GM19324 (cell line): ENCODE measurements at regions not wholly inside any gene's neighbourhood (a gene's known extent, or its start where the extent isn't known, plus 50 kb on each side); places are given as distances from the start of the nearest gene placed in this dataset.

Experiments used
- ATAC-seq: cut with Tn5 transposase; IDR thresholded peaks from one replicate; pipeline ENCODE4 v1.9.1; 2021; ENCODE audit warnings: mild to moderate bottlenecking, moderate library complexity; ENCODE audit not compliant: unreplicated experiment, low FRiP score

DNA sequence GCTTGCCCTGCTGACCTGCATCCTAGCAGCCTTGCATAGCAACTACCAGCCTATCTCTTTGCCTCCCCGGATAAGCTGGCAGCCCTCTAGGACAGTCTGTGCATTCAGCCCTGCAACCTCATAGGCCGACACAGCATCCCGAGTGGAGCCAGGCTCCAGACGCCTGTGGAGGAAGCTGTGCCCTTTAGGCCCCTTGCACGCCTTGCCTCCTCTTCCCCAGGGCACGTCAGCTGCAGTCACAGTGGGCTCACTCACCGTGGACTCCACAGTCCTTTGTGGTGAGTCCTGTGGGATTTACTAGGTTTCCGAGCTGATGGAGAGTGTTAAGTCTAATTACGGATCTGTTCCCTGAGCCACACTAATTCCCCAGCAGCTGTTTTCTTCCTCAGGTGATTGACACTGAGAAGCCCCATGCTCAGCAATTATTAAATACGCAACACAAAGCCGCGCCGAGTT lies 540.0 kb downstream of the TCERG1L start:
- ATAC-seq: no peak

DNA sequence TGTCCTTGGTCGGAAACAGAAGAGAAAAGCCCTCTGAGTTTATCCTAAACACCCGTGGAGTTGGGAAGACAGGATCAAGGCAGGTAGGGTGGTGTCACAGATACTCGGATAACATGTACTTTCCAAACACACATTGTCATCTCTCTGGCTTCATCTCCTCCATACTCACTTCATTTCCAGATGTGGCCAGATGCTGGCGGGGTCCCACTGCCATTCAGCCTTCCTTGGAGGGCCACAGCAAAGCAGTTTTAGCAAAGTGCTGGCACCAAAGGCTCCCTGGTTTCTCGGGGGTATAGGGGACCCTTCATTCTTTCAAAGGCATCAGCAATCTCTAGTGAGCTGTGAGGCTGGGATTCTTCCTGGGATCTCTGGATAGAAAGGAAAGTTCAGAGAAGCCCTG lies 539.5 kb downstream of the TCERG1L start:
- ATAC-seq: no peak

DNA sequence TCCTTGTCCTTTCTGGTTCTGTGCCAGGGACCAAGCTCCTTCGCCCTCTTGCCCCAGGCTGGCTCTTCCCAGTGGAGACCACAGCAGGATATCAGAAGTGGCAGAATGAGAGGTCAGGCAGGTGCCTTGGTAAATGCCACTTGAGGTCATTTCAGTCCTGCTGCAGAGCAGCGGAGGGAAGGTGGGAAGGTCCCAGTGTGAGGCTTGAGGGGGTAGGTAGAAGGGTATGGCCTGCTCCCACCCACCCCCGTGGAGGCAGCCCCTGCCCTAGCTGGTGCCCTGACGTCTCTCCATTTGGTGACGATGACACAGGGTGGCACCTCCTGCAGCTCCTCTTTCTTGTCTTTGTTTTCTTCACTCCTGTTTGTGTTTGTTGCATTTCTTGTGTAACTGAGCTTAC lies 538.8 kb downstream of the TCERG1L start:
- no peak for ATAC-seq

DNA sequence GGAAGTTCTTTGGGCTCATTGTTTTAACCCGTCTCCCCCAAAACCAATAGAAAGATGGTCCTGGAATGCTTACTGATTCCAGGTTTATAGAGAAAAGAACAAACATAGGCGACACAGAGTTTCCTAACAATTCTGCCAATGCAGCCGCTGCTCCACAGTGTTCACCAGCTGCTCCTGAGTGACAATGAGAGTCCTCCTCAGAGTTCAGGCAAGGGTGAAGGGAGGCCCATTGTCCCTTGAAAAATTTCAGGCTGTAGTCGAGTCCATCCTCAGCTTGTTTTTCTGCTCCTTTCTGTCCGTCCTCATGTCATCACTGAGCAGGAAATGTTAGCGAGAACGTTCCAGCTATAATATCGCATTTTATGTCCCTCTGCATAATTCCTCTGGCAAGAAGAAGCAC lies 537.6 kb downstream of the TCERG1L start:
- no peak for ATAC-seq

DNA sequence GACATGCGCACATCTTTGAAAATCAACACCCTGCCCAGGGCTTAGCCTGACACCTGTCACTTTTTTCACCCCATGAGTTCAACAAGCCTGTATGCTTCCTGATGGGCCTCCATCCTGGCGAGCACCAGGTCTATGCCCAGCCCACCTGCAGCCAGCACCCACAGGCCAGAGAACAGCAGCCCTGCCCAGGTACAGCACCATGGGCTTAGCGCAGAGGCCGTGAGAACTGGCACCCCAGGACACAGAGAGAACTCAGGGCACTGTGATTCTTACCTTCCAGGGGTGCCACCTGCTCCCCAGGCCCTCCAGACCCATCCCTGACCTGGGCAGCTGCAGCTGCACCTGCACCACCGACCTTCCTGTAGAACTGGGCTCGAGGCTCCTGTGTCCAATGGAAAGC lies 536.6 kb downstream of the TCERG1L start:
- ATAC-seq: no peak

DNA sequence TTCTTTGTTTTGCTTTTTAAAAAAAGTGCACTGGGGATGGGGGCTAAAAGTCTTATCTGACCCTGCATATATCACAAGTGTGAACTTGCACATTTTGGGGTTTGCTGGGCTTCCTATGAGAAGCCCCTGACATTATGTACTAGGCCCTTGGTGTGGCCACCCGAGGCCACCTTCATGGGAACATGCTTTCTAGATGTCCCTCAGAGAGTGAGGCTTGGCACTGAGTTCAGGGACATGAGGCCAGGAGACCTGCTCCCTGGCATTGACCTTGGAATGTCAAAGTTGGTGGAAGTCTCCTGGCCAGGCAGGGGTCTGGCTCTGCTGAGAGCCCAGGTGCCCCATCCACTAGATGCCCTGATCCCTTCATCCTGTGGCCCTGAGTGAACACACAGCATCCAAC lies 536.2 kb downstream of the TCERG1L start:
- ATAC-seq: no peak

DNA sequence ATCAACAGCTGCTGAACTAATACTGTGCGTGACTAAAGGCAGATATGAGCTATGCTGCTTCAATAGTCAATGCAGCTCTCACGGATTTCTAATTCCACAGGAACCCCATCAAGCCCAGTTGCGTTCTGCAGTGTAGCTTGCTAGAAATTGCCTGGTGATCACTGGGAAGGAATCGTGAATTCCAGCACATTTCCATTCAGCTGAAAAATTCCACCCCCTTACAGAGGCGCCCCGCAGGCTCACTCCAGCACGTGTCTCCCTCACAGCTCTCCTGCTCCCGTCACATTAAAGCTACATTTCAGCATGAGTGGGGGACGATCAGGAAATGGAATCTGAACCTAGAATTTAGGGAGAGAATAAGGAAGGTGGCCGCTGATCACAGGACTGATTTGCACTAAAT lies 534.8 kb downstream of the TCERG1L start:
- no peak for ATAC-seq

DNA sequence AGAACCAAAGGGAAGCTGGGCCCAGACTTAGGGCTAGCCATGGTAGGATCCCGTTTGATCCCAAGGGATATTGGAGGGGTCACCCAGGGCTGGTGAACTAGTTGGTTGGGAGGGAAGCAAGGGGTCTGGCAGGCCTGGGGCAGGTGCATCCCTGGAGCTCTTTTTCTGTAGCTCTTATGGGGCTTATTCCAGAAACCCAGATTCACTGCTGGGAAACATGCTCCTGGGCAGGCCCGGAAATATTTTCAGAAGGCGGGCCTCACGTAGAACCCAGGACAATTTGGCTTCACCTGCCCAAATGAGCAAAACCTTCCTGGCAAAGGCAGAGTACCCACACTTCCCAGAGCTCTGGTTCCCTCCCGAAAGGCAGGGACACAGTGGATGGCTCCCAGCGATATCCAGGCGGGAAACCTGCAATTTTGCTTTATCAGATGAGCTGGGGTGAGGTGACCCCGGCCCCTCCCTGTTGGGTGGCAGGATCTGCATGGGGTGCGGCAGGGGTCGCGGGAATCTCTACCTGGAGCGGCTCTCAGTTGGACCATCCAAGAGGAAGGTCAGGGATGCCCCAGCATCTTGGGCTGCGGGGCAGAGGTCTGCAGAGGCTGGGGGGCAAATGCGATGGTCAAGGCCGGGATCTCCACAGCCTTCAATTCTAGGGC lies 533.9 kb downstream of the TCERG1L start:
- no peak for ATAC-seq

DNA sequence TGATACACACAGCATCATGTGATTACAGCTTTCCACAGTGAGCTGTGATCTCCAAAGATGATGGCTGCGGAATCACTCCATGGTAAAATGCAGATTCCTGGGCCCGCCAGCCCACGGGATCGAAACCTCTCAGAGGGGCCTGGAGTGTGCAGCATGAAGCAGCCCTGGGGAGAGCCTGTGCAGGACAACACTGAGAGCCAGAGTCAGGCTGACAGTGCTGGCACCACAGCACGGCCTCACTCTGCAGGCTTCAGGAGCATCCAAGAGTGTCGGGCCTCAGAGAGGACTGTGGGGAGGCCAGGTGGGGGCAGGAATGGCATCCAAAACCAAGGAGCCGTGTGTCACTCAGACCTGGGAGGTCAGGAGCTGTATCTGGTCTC lies 533.4 kb downstream of the TCERG1L start:
- ATAC-seq: no peak

DNA sequence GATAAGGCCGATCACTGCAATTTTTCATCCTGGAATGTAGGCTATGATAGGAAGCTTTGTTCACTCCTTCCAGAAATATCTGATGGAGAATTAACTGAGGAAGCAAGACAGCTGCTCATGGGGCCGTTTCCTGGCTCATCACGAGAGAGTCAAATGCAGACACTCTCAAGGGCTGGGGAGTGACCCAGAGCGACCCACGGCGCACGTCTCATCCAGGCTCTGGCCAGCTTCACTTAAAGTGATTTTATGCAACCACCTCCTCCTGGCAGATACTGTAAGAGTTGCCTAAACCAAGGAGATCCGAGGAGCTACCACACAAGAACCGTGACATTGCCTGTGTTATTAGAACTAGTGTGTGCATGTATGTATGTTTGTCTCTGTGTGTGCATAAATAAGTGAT lies 530.8 kb downstream of the TCERG1L start:
- no peak for ATAC-seq

DNA sequence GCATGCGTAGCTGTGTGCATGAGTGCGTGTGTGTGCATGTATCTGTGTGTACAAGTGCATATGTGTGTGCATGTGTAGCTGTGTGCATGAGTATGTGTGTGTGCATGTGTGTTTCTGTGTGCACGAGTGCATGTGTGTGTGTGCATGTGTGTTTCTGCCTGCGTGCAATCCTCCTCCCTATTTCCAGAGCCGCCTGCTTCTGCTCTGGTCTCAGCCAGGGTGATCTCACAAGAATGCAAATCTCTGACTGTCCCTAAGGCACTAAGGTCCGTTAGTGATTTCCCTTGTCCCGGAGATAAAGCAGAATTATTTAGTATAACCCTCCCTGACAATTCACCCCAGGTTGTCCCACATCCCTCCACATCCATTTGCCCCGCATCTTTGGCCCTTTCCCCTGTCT lies 530.3 kb downstream of the TCERG1L start:
- no peak for ATAC-seq

DNA sequence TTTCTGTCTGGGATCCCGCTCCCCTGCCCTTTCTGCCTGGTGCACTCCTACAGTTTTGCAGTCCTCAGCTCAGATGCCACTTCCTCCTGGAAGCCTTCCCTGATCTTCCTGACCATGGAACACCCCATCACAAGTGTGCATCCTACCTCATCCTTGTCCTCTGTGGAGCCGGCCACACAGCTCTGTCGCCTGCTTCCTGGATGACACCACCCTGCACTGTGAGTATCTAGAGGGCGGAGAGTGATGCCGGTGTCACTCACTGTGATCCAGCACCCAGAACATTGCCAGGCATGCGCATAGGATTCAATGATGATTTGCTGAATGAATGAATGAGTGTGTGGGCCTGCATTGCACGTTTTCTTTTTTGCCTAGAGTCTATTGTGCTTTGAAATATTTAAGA lies 529.9 kb downstream of the TCERG1L start:
- ATAC-seq: no peak

DNA sequence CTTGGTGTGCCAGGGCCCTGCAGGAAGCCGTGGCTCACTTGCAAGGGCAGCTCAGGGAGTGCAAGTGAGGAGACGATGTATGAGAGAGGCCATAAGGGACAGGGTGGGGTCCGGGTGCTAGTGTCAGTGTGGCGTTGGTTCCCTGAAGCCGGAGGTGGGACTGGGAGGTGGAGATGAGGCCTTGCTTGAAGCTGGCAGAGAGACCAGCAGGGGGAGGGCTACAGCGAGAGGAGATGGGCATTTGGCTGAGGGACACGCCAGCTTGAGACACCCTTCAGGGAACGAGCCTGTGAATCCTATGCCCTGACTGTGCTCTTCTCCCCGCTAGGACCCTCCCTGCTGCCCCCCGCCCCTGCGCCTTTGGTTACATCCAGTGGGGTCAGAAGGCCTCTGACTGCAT lies 529.1 kb downstream of the TCERG1L start:
- ATAC-seq: no peak

DNA sequence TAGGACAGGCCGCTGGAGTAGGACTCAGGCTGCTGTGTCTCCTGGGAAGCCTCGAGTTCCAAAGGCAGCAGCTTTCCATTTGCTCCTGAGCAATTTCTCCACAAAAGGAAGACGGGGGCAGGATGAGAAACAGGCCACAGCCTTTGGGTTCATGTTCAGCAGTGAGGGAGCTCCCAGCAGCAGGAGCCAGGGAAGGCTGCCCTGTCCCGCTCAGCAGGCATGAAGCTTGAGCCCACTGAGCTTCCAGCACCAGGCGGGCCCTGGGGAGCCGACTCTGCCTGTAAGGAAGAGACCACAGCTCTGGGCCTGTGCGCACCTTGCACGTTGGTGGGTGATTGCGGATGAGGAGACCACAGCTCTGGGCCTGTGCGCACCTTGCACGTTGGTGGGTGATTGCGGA lies 527.2 kb downstream of the TCERG1L start:
- ATAC-seq: no peak

DNA sequence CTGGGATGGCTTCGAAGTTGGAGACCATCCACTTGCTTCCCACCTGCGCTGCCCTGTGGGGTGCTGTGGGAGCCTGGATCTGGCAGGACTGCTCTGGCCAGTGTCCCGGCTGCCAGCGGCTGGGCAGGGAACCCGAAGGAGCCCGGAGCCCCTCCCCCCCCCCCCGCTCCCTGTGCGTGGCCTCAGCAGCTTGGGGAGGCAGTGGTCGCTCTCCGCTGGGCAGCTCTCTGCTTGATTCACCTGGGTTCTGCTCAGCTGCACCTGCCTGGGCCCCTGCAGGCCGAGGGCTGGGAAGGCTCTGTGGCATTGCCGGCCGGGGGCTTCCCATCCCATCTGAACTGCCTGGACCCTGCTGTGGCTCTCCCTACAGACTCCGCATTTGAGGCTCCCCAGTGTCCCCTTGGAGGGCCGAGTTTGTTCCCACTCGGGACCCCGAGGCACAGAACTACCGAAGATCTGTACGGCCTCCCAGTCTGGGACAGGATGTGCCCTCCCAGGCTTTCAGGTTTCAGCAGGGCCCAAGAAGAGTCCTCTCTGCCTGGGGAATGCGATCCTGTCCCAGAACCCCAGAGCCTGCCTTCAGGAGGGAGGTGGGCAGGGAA lies 525.1 kb downstream of the TCERG1L start:
- no peak for ATAC-seq

DNA sequence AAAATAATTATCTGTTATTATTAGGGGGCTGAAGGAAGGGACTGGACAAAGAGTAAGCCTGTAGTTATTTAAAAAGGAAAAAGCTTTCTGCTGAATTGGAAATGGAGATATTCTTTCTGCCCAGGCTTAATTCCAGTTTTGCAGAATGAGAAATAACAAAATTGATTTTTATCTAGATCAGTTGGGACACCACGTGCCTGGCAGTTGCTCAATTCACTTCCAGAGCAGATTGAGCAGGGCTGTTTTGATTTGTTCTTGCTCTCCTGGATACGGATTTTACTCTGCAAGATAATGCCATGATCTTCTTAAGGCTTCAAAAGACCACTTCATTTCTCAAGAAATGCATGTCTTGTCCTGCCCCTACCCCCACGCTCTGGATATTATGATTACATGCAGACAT lies 524.3 kb downstream of the TCERG1L start:
- ATAC-seq: no peak

DNA sequence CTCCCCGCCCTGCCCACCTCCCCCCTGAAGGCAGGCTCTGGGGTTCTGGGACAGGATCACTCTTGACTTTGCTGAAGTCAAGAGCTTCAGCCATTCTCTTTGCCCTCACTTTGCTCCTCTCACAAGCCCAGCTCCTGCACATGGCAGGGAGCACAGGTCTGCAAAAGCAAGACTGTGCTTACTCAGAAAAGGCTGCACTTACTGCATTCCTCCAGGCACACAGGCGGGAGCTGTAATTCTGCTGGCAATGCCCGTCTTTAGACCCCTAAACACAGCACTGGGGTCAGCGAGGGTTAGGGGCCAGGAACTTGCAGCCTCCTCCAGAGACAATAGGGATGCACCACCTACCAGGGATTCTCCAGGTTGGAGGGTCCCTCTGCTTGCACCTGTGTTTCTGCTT lies 523.7 kb downstream of the TCERG1L start:
- ATAC-seq: no peak

DNA sequence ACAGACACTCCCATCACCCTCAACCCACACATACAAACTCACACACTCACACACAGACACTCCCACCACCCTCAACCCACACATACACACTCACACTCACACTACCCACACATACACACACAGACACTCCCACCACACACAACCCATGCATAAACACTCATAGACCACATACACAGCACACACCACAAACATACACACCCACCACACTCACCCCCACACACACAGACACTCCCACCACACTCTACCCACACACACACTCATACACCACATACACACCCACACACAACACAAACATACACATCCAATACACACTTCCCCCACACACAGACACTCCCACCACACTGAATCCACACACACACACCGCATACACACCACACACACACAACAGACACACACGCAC lies 521.2 kb downstream of the TCERG1L start:
- ATAC-seq: no peak

DNA sequence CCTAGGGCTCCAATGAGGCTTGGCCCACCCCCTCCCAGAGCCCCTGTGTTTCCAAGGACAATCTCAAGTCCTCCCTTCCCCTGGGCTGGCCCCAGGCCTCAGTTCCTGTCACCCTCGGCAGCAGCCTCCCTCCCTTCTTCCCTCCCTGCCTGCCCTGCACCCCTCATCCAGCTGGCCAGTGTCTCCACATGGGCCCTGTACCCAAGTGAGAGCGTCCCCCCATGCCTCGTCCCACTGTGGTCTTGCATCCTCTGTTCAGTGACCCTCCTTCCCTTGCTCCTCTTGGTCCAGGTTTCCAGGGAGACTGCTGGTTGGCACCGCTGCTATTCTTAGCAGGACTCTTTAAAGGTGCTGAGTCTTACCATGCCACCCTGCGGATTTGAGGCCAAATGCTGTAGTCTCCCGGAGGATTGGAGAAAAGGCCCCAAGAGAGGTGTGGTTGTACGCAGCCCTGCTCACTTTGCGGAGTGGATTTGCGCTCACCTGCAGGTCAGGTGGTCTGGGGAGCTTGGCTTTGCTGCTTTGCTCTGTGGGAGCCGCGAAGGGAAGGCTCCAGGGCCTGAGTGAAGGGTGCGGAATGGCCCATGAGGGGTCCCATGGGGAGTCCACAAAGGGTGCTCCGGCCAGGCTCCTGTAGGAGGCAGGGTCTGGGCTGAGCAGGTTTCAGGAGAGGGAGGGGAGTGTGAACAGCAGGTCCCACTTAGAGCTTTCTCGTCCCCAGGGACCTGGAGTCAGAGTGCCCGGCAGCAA lies 519.2 kb downstream of the TCERG1L start:
- ATAC-seq: no peak

DNA sequence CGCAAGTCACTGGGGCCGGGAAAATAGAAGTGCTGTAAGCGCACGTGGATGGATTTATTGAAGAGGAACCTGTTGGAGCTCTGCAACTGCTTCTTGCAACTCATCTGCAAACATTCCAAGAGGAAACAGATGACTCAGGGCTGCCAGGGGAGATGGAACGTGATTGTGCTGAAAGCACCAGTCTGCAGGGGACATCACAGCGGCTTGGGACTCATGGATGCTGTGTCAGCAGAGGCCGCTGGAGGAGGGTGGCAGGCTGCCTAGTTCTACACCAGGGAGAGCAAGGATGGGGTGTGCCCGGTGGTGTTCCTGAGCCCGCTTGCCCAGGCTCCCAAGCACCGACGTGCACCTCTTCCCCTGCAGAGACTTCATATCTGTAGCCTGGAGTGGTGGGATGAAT lies 515.7 kb downstream of the TCERG1L start:
- ATAC-seq: no peak

DNA sequence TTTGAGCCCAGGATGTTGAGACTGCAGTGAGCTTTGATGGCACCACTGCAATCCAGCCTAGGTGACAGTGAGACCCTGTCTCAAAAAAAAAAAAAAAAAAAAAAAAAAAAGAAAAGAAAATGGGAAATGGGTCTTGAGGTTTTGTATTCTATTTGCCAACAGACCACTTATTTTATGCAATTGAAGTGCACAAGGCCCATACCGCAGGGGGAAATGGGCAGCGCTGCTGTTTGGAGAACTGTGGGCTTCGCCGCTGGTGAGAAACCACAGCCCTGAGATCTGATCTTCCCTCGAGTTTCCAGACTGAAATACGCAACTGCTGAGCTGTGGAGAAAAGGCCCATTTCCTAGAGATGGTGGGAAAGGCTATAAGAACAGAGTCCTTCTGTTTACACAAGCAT lies 512.0 kb downstream of the TCERG1L start:
- ATAC-seq: no peak

DNA sequence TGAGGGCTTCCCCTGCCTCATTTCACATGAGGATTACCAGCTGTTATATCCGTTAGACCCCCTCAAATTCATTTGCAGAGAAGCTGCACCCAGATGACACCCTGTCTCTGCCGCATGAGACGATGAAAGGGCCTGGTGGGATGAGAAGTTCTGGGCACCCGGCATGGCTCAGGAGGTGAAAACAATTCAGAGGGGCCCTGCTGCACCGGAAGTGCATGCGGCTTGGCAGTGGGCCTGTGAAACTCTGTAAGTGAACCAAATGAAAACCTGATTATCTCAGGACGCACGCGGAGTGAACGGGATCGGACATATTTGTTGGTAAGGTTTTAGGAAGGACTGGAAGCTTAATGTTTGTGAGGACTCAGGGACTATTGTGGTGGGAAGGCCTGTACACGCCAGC lies 511.2 kb downstream of the TCERG1L start:
- ATAC-seq: no peak
